SK-N-SH (cell line): ENCODE measurements at regions not wholly inside any gene's neighbourhood (a gene's known extent, or its start where the extent isn't known, plus 50 kb on each side); places are given as distances from the start of the nearest gene placed in this dataset.

Source experiments
- CTCF ChIA-PET: fragments of 300-600, 350-600 bp; formaldehyde crosslinking; extraction: SDS; loops from one replicate; lab custom pipeline; 2021; lab: Yijun Ruan, JAX
- POLR2A ChIA-PET: fragments of 350-600 bp; sonication (Branson Sonifier 250); formaldehyde crosslinking; extraction: SDS; loops from one replicate; lab custom pipeline; 2020; ENCODE audit warnings: antibody characterized with exemption, inconsistent platforms; lab: Yijun Ruan, JAX
- DNase-seq: peaks from one replicate; pipeline ENCODE4 v3.0.0; 2012
- H2AFZ ChIP-seq: fragments of 200-600 bp; sonication (generic); 2 replicates; pipeline ENCODE4 v1.8.1; 2016; ENCODE audit warnings: antibody characterized with exemption, mild to moderate bottlenecking, low read depth
- H3F3A ChIP-seq: fragments of 200-600 bp; sonication (generic); replicated peaks from 2 replicates; pipeline ENCODE3; 2016; ENCODE audit warnings: antibody characterized with exemption, mild to moderate bottlenecking; ENCODE audit not compliant: insufficient read depth
- H3K27ac ChIP-seq, 2 experiments: fragments of 200-500 bp in 1 of 2; fragments of 200-600 bp in 1 of 2; sonication (Bioruptor generic) in 1 of 2; sonication (generic), shearing (Covaris generic) in 1 of 2; 2 replicates each; pipeline versions ENCODE4 v1.5.1 to v1.6.1; 2014 to 2016; ENCODE audit warnings: low read depth in 2 of 2, inconsistent platforms in 1 of 2, low read length in 1 of 2, mild to moderate bottlenecking in 1 of 2, mixed read lengths in 1 of 2
- H3K27me3 ChIP-seq: fragments of 200-600 bp; sonication (generic), shearing (Covaris generic); 2 replicates; pipeline ENCODE4 v1.6.1; 2016; ENCODE audit warnings: mixed run types; ENCODE audit not compliant: insufficient read depth
- H3K36me3 ChIP-seq, 2 experiments: fragments of 200-500 bp in 1 of 2; fragments of 200-600 bp in 1 of 2; sonication (Bioruptor generic) in 1 of 2; sonication (generic) in 1 of 2; replicated peaks in 1 of 2; 2 replicates each; pipeline versions ENCODE3 to v1.5.1; 2014 to 2016; ENCODE audit warnings: low read length in 1 of 2, mild to moderate bottlenecking in 1 of 2; ENCODE audit not compliant: insufficient read depth in 2 of 2, control insufficient read depth in 1 of 2
- H3K4me1 ChIP-seq, 2 experiments: fragments of 200-500 bp in 1 of 2; fragments of 200-600 bp in 1 of 2; sonication (Bioruptor generic) in 1 of 2; sonication (generic), shearing (Covaris generic) in 1 of 2; 2 replicates each; pipeline versions ENCODE4 v1.5.1 to v1.6.1; 2014 to 2016; ENCODE audit warnings: low read depth in 1 of 2, low read length in 1 of 2, mixed run types in 1 of 2; ENCODE audit not compliant: insufficient read depth in 2 of 2, control insufficient read depth in 1 of 2
- H3K4me2 ChIP-seq: fragments of 200-600 bp; sonication (generic), shearing (Covaris generic); 2 replicates; pipeline ENCODE4 v1.6.1; 2017; ENCODE audit warnings: mixed run types
- H3K4me3 ChIP-seq, 2 experiments: fragments of 200-500 bp in 1 of 2; fragments of 200-600 bp in 1 of 2; sonication (Bioruptor generic) in 1 of 2; sonication (generic), shearing (Covaris generic) in 1 of 2; 2 replicates each; pipeline versions ENCODE4 v1.5.1 to v1.8.1; 2014 to 2016; ENCODE audit warnings: low read depth in 2 of 2, inconsistent platforms in 1 of 2, low read length in 1 of 2, mild to moderate bottlenecking in 1 of 2, mixed read lengths in 1 of 2, moderate library complexity in 1 of 2
- H3K79me2 ChIP-seq: fragments of 200-600 bp; sonication (generic); 2 replicates; pipeline ENCODE4 v1.8.1; 2017; ENCODE audit warnings: mild to moderate bottlenecking; ENCODE audit not compliant: insufficient read depth
- H3K9ac ChIP-seq: fragments of 200-600 bp; sonication (generic); 2 replicates; pipeline ENCODE4 v1.6.1; 2017; ENCODE audit warnings: mixed run types
- H3K9me2 ChIP-seq: fragments of 200-600 bp; sonication (generic); 2 replicates; pipeline ENCODE4 v1.6.1; 2017; ENCODE audit warnings: mixed run types
- H3K9me3 ChIP-seq: fragments of 200-600 bp; sonication (generic); 2 replicates; pipeline ENCODE4 v1.6.1; 2017; ENCODE audit warnings: mixed run types, mild to moderate bottlenecking, moderate library complexity
- H4K20me1 ChIP-seq: fragments of 200-600 bp; sonication (generic); 2 replicates; pipeline ENCODE4 v1.6.1; 2017; ENCODE audit warnings: mild to moderate bottlenecking, mixed run types; ENCODE audit not compliant: insufficient read depth
- CHD2 ChIP-seq: fragments of 150-350 bp; IDR thresholded peaks from 2 replicates; pipeline ENCODE4 v1.6.1; 2018; ENCODE audit warnings: low read length; ENCODE audit not compliant: partially characterized antibody
- CTCF ChIP-seq: fragments of 200-600 bp; sonication (generic); IDR thresholded peaks from 2 replicates; pipeline ENCODE4 v1.6.1; 2017; ENCODE audit warnings: antibody characterized with exemption, mild to moderate bottlenecking, moderate library complexity
- EP300 ChIP-seq, 2 experiments: IDR thresholded peaks; 2 replicates each; pipeline versions ENCODE4 v1.4.0 to v1.6.1; 2012; ENCODE audit warnings: borderline replicate concordance in 1 of 2, low read depth in 1 of 2, low read length in 1 of 2
- EZH2phosphoT487 ChIP-seq: fragments of 200-600 bp; sonication (generic); IDR thresholded peaks from 2 replicates; pipeline ENCODE4 v1.6.1; 2017; ENCODE audit warnings: low read depth, mixed run types, mild to moderate bottlenecking, antibody characterized with exemption, moderate library complexity, borderline replicate concordance
- FOXM1 ChIP-seq: IDR thresholded peaks from 2 replicates; pipeline ENCODE4 v1.4.0; 2012; ENCODE audit warnings: low read depth, mild to moderate bottlenecking
- GABPA ChIP-seq: IDR thresholded peaks from 2 replicates; pipeline ENCODE4 v1.4.0; 2012; ENCODE audit warnings: low read depth, mild to moderate bottlenecking
- GATA2 ChIP-seq: sonication (generic); formaldehyde crosslinking; IDR thresholded peaks from 2 replicates; pipeline ENCODE4 v1.5.0; 2020; ENCODE audit warnings: mild to moderate bottlenecking, missing genetic modification reagents
- IRF3 ChIP-seq: fragments of 150-350 bp; IDR thresholded peaks from 2 replicates; pipeline ENCODE4 v1.6.1; 2016; ENCODE audit warnings: mild to moderate bottlenecking, low read depth, low read length
- MAX ChIP-seq: IDR thresholded peaks from 2 replicates; pipeline ENCODE4 v1.4.0; 2012; ENCODE audit warnings: low read depth
- MEF2A ChIP-seq: IDR thresholded peaks from 2 replicates; pipeline ENCODE4 v1.4.0; 2012; ENCODE audit warnings: low read depth, borderline replicate concordance
- MXI1 ChIP-seq: IDR thresholded peaks from 2 replicates; pipeline ENCODE4 v1.6.1; 2012; ENCODE audit warnings: mild to moderate bottlenecking, low read depth, low read length, improper control_type of control experiment
- NFIC ChIP-seq: IDR thresholded peaks from 2 replicates; pipeline ENCODE4 v1.4.0; 2012; ENCODE audit warnings: borderline replicate concordance
- NRF1 ChIP-seq: IDR thresholded peaks from 2 replicates; pipeline ENCODE4 v1.6.1; 2012; ENCODE audit warnings: low read depth, mild to moderate bottlenecking, low read length
- POLR2AphosphoS5 ChIP-seq: IDR thresholded peaks from 2 replicates; pipeline ENCODE4 v1.6.1; 2012; ENCODE audit warnings: low read depth, low read length
- RAD21 ChIP-seq: IDR thresholded peaks from 2 replicates; pipeline ENCODE4 v1.6.1; 2012; ENCODE audit warnings: mild to moderate bottlenecking, low read length
- RCOR1 ChIP-seq: fragments of 150-350 bp; IDR thresholded peaks from 2 replicates; pipeline ENCODE4 v1.6.1; 2017; ENCODE audit warnings: antibody characterized with exemption, low read length
- REST ChIP-seq: IDR thresholded peaks from 2 replicates; pipeline ENCODE4 v1.6.1; 2012; ENCODE audit warnings: mild to moderate bottlenecking, low read depth, low read length, moderate library complexity
- SIN3A ChIP-seq: IDR thresholded peaks from 2 replicates; pipeline ENCODE4 v1.6.1; 2012; ENCODE audit warnings: low read depth, mild to moderate bottlenecking, low read length, moderate library complexity, borderline replicate concordance
- TEAD4 ChIP-seq: IDR thresholded peaks from 2 replicates; pipeline ENCODE4 v1.4.0; 2012; ENCODE audit warnings: mild to moderate bottlenecking, borderline replicate concordance; ENCODE audit not compliant: insufficient read depth
- USF1 ChIP-seq: IDR thresholded peaks from 2 replicates; pipeline ENCODE4 v1.4.0; 2012; ENCODE audit warnings: low read depth, borderline replicate concordance
- WGBS: methylation state at CpG from one replicate; pipeline ENCODE4 v1.1.6; 2017; ENCODE audit warnings: low lambda C conversion rate; 5-methylcytosine and 5-hydroxymethylcytosine counted together

- Histone ChIP-seq H2AFZ (no peak overlapping the region), H3F3A (no peaks in the 10 kb centered on the region), H3K27me3 (no peaks in the 10 kb centered on the region), H3K9me2 (no peaks in the 10 kb centered on the region), H4K20me1 (no peaks in the 10 kb centered on the region), H3K27ac (no peak overlapping the region), H3K4me3 (no peak overlapping the region), H3K79me2 (no peaks in the 10 kb centered on the region), H3K4me2 (no peak overlapping the region), H3K36me3 (no peaks in the 10 kb centered on the region), H3K9me3 (no peaks in the 10 kb centered on the region), H3K9ac (no peak overlapping the region), H3K4me1 (no peaks in the 10 kb centered on the region)
- ChIA-PET CTCF (no interaction called here), POLR2A (no interaction called here)
- WGBS = 53% methylated on average over 7 of the region's 7 CpGs
- DNase-seq = no peak
- TF ChIP-seq SIN3A = no peak
- TF ChIP-seq POLR2AphosphoS5 = no peak
- no peak for TF ChIP-seq GABPA
- no peak for TF ChIP-seq USF1
- no peak for TF ChIP-seq MAX
- no peak for TF ChIP-seq IRF3
- no peak for TF ChIP-seq CHD2
- TF ChIP-seq NRF1 = no peak
- TF ChIP-seq FOXM1 = no peak
- no peak for TF ChIP-seq NFIC
- TF ChIP-seq MXI1 = no peak
- no peak for TF ChIP-seq EZH2phosphoT487
- TF ChIP-seq REST = no peak
- TF ChIP-seq RAD21 = no peak
- TF ChIP-seq MEF2A = no peak
- no peak for TF ChIP-seq EP300 (IDR thresholded peaks at IDR 0.05; ENCODE audit: borderline replicate concordance in 1 of 2, low read depth in 1 of 2, low read length in 1 of 2)
- no peak for TF ChIP-seq RCOR1
- TF ChIP-seq CTCF = no peak
- no peak for TF ChIP-seq GATA2 (CRISPR knock-in tag)
- TF ChIP-seq TEAD4 = no peak
These were observed 1203.4 kb downstream of the MAT2B start for GRCh38 chr5:164708831-164709230.
